H9 (cell line): ENCODE measurements at regions not wholly inside any gene's neighbourhood (a gene's known extent, or its start where the extent isn't known, plus 50 kb on each side); places are given as distances from the start of the nearest gene placed in this dataset.

Experiments used
- DNase-seq: peaks from one replicate; pipeline ENCODE4 v3.0.0-alpha.2; 2017
- H2AFZ ChIP-seq: one replicate; pipeline ENCODE4 v1.6.1; 2013; ENCODE audit warnings: mild to moderate bottlenecking, low read length, control low read depth, moderate library complexity
- H2AK5ac ChIP-seq: 2 replicates; pipeline ENCODE4 v1.6.1; 2013; ENCODE audit warnings: low read length, control low read depth, mixed read lengths; ENCODE audit not compliant: insufficient read length
- H2BK120ac ChIP-seq: one replicate; pipeline ENCODE4 v1.6.1; 2013; ENCODE audit warnings: low read depth, mild to moderate bottlenecking, low read length, control low read depth, inconsistent platforms; ENCODE audit not compliant: poor library complexity, severe bottlenecking
- H2BK12ac ChIP-seq: 2 replicates; pipeline ENCODE4 v1.6.1; 2013; ENCODE audit warnings: low read length, control low read depth, mixed read lengths, low read depth; ENCODE audit not compliant: insufficient read length
- H2BK15ac ChIP-seq: 2 replicates; pipeline ENCODE4 v1.6.1; 2013; ENCODE audit warnings: low read depth, low read length, control low read depth
- H2BK20ac ChIP-seq: one replicate; pipeline ENCODE4 v1.6.1; 2013; ENCODE audit warnings: low read depth, mild to moderate bottlenecking, low read length, control low read depth, inconsistent platforms; ENCODE audit not compliant: poor library complexity, severe bottlenecking
- H2BK5ac ChIP-seq: 2 replicates; pipeline ENCODE4 v1.6.1; 2013; ENCODE audit warnings: low read length, control low read depth, mixed read lengths; ENCODE audit not compliant: insufficient read length
- H3K14ac ChIP-seq: 2 replicates; pipeline ENCODE4 v1.6.1; 2013; ENCODE audit warnings: low read length, control low read depth; ENCODE audit not compliant: insufficient read depth
- H3K18ac ChIP-seq: 2 replicates; pipeline ENCODE4 v1.6.1; 2013; ENCODE audit warnings: low read depth, mild to moderate bottlenecking, mixed read lengths, low read length, control low read depth; ENCODE audit not compliant: insufficient read length
- H3K23ac ChIP-seq: 2 replicates; pipeline ENCODE4 v1.6.1; 2013; ENCODE audit warnings: low read length, control low read depth, mixed read lengths, low read depth; ENCODE audit not compliant: insufficient read length
- H3K23me2 ChIP-seq: 2 replicates; pipeline ENCODE4 v1.6.1; 2013; ENCODE audit warnings: low read depth, mild to moderate bottlenecking, mixed read lengths, low read length, control low read depth; ENCODE audit not compliant: insufficient read length, poor library complexity, severe bottlenecking
- H3K27ac ChIP-seq: 2 replicates; pipeline ENCODE4 v1.5.1; 2013; ENCODE audit warnings: low read length, control low read depth, mixed read lengths, low read depth; ENCODE audit not compliant: insufficient read length
- H3K27me3 ChIP-seq: 2 replicates; pipeline ENCODE4 v1.6.1; 2013; ENCODE audit warnings: low read length, control low read depth, inconsistent platforms; ENCODE audit not compliant: insufficient read depth
- H3K4ac ChIP-seq: 2 replicates; pipeline ENCODE4 v1.6.1; 2013; ENCODE audit warnings: low read depth, mild to moderate bottlenecking, control low read depth, inconsistent platforms, low read length, moderate library complexity
- H3K4me1 ChIP-seq: 2 replicates; pipeline ENCODE4 v1.6.1; 2013; ENCODE audit warnings: low read length, control low read depth, inconsistent platforms; ENCODE audit not compliant: insufficient read depth
- H3K4me2 ChIP-seq: 2 replicates; pipeline ENCODE4 v1.6.1; 2013; ENCODE audit warnings: low read length, control low read depth, mixed read lengths; ENCODE audit not compliant: insufficient read length, insufficient read depth
- H3K56ac ChIP-seq: 2 replicates; pipeline ENCODE4 v1.6.1; 2013; ENCODE audit warnings: low read depth, mild to moderate bottlenecking, mixed read lengths, low read length, control low read depth; ENCODE audit not compliant: insufficient read length
- H3K79me1 ChIP-seq: 2 replicates; pipeline ENCODE4 v1.6.1; 2013; ENCODE audit warnings: low read depth, mild to moderate bottlenecking, moderate library complexity, low read length, control low read depth, inconsistent platforms; ENCODE audit not compliant: insufficient read depth, poor library complexity, severe bottlenecking
- H3K79me2 ChIP-seq: 2 replicates; pipeline ENCODE4 v1.6.1; 2013; ENCODE audit warnings: low read length, control low read depth, inconsistent platforms; ENCODE audit not compliant: insufficient read depth
- H3K9ac ChIP-seq: 2 replicates; pipeline ENCODE4 v1.6.1; 2013; ENCODE audit warnings: low read length, control low read depth, mixed read lengths; ENCODE audit not compliant: insufficient read length; ENCODE audit errors: extremely low read depth
- H3K9me3 ChIP-seq: one replicate; pipeline ENCODE4 v1.6.1; 2013; ENCODE audit warnings: low read depth, low read length, inconsistent platforms; ENCODE audit not compliant: control insufficient read depth
- H3T11ph ChIP-seq: one replicate; pipeline ENCODE4 v1.6.1; 2013; ENCODE audit warnings: mild to moderate bottlenecking, low read length, control low read depth, inconsistent platforms
- H4K20me1 ChIP-seq: one replicate; pipeline ENCODE4 v1.6.1; 2013; ENCODE audit not compliant: control insufficient read depth, insufficient read length, insufficient read depth
- H4K5ac ChIP-seq: 2 replicates; pipeline ENCODE4 v1.6.1; 2013; ENCODE audit warnings: low read depth, mild to moderate bottlenecking, mixed read lengths, low read length, control low read depth; ENCODE audit not compliant: insufficient read length
- H4K8ac ChIP-seq: replicated peaks from 2 replicates; pipeline ENCODE4 v1.6.1; 2013; ENCODE audit warnings: low read length, control low read depth, mixed read lengths, low read depth; ENCODE audit not compliant: insufficient read length
- H4K91ac ChIP-seq: 2 replicates; pipeline ENCODE4 v1.6.1; 2013; ENCODE audit warnings: low read depth, mild to moderate bottlenecking, moderate library complexity, mixed read lengths, low read length, control low read depth; ENCODE audit not compliant: insufficient read length
- H3K27ac Mint-ChIP-seq, 3 experiments: 2 replicates in 2 of 3; 3 replicates in 1 of 3; pipeline ENCODE4 v1.8.0; 2020 to 2021; ENCODE audit warnings: mixed read lengths in 3 of 3, mild to moderate bottlenecking in 1 of 3, moderate library complexity in 1 of 3
- H3K27me3 Mint-ChIP-seq: 2 replicates; pipeline ENCODE4 v1.8.0; 2021; ENCODE audit warnings: low read depth, mild to moderate bottlenecking, moderate library complexity, mixed read lengths
- H3K36me3 Mint-ChIP-seq, 3 experiments: 2 replicates in 2 of 3; 3 replicates in 1 of 3; pipeline ENCODE4 v1.8.0; 2020 to 2021; ENCODE audit warnings: low read depth in 3 of 3, mixed read lengths in 3 of 3; ENCODE audit not compliant: insufficient read depth in 1 of 3
- H3K4me1 Mint-ChIP-seq, 2 experiments: 2 replicates each; pipeline ENCODE4 v1.8.0; 2020; ENCODE audit warnings: mixed read lengths in 2 of 2
- H3K4me3 Mint-ChIP-seq, 2 experiments: 2 replicates in 1 of 2; 3 replicates in 1 of 2; pipeline ENCODE4 v1.8.0; 2020 to 2021; ENCODE audit warnings: mild to moderate bottlenecking in 2 of 2, mixed read lengths in 2 of 2, moderate library complexity in 1 of 2
- H3K9me3 Mint-ChIP-seq, 2 experiments: 2 replicates in 1 of 2; 3 replicates in 1 of 2; pipeline ENCODE4 v1.8.0; 2020; ENCODE audit warnings: mild to moderate bottlenecking in 2 of 2, mixed read lengths in 2 of 2, moderate library complexity in 1 of 2
- WGBS: extraction: QIAGEN DNeasy Blood & Tissue Kit; methylation state at CpG from one replicate; pipeline ENCODE4 v1.1.7; 2013; ENCODE audit warnings: missing lambda C conversion rate, low lambda C conversion rate, mixed read lengths; ENCODE audit not compliant: insufficient read length; ENCODE audit errors: extremely low coverage; 5-methylcytosine and 5-hydroxymethylcytosine counted together
- TF ChIP-seq, protein P1 (sequence below): fragments of 200-600 bp; sonication (generic); conservative IDR thresholded peaks from 3 replicates; pipeline ENCODE4 v1.8.0; 2021; ENCODE audit warnings: antibody characterized with exemption, mild to moderate bottlenecking

DNA sequence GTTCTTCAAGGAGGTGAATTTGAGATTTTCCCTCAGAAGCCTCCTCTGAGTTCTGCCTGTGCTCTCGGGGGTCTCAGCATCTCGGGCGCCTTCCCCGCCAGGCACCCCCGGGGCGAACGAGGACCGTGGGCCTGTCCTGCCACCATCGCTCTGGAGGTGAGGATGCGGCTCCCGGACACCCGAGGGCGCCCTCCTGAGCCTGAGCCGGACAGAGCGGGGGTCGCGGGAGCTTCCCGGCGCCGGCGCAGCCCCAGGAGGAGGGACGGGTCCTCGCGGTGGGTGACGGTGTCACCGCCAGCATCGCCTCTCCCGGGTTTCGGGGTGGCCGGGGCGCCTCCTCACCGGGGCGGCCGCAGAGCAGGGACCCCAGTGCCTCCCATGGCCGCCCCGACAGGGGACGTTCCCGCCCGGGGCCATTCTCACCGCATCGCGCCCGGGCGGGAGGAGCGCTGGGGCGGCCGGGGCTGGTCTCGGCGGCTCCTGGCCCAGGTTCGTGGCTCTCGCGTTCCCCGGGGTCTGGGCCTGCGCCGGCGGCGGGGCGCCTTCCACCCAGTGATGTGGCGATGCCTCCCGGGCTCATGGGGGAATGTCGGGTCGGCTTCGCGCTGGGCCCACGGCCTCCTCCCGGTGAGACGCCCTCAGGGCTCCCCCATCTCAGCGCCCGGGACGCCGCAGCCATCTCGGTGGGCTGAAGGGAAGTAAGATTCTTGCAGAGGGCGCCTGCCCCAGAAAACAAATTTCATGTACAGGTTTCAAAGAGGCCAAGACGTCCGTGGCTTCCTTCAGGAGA lies 210.5 kb downstream of the ERMARD start:
- Histone ChIP-seq H3K18ac (no peak overlapping the region), H4K5ac (no peak overlapping the region), H2BK15ac (no peak overlapping the region), H3K56ac (no peak overlapping the region), H2BK20ac (no peak overlapping the region), H2BK120ac (no peak overlapping the region), H2AK5ac (no peak overlapping the region), H4K20me1 (no peaks in the 10 kb centered on the region), H3T11ph (no peak overlapping the region), H2BK12ac (no peak overlapping the region), H4K91ac (no peak overlapping the region), H2AFZ (no peak overlapping the region), H3K9me3 (no peaks in the 10 kb centered on the region), H3K14ac (no peak overlapping the region; the same call in 1 of the 2 replicates), H3K27me3 (no peaks in the 10 kb centered on the region; the same call in 1 of the 2 replicates), H3K79me2 (no peaks in the 10 kb centered on the region), H3K4me1 (no peaks in the 10 kb centered on the region), H2BK5ac (no peak overlapping the region), H3K27ac (no peak overlapping the region), H3K4ac (no peak overlapping the region), H3K4me2 (peak overlapping the region; percentile 1), H3K23ac (no peak overlapping the region), H3K23me2 (peaks cover 3% of the 10 kb centered on the region), H3K79me1 (no peaks in the 10 kb centered on the region), H3K9ac (no peak overlapping the region), H4K8ac (no peak overlapping the region)
- no CpG with 5 or more reads among the region's 75 CpGs for WGBS
- peaks cover 2 to 16% of the 10 kb centered on the region in 2 experiments; a peak in 3 of 5 replicates for H3K9me3 Mint-ChIP-seq
- DNase-seq = peak; percentile 73
- peak overlapping the region; percentile 50 to 73; a peak in 3 of 5 replicates for H3K4me3 Mint-ChIP-seq
- H3K27ac Mint-ChIP-seq = no peak overlapping the region
- TF ChIP-seq, protein P1, sequence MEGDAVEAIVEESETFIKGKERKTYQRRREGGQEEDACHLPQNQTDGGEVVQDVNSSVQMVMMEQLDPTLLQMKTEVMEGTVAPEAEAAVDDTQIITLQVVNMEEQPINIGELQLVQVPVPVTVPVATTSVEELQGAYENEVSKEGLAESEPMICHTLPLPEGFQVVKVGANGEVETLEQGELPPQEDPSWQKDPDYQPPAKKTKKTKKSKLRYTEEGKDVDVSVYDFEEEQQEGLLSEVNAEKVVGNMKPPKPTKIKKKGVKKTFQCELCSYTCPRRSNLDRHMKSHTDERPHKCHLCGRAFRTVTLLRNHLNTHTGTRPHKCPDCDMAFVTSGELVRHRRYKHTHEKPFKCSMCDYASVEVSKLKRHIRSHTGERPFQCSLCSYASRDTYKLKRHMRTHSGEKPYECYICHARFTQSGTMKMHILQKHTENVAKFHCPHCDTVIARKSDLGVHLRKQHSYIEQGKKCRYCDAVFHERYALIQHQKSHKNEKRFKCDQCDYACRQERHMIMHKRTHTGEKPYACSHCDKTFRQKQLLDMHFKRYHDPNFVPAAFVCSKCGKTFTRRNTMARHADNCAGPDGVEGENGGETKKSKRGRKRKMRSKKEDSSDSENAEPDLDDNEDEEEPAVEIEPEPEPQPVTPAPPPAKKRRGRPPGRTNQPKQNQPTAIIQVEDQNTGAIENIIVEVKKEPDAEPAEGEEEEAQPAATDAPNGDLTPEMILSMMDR = peak; percentile 71
- H3K36me3 Mint-ChIP-seq = peaks cover 0 to 14% (median 0%) of the 10 kb centered on the region in 3 experiments; a peak in 3 of 7 replicates
- H3K4me1 Mint-ChIP-seq = peaks cover 7 to 12% of the 10 kb centered on the region in 2 experiments
- peaks cover 26% of the 10 kb centered on the region for H3K27me3 Mint-ChIP-seq
